ENCODE measurements at regions not wholly inside any gene's neighbourhood (a gene's known extent, or its start where the extent isn't known, plus 50 kb on each side); places are given as distances from the start of the nearest gene placed in this dataset.

- no peak for DNase-seq
Observed at GRCh38 chr13:84393981-84394625, 511.8 kb upstream of the SLITRK1 start.

GRCh38 chr13:84380866-84381265 lies 498.6 kb upstream of the SLITRK1 start:
- no peak for DNase-seq

- DNase-seq, result no peak
Observed at GRCh38 chr13:84377106-84377505, 494.8 kb upstream of the SLITRK1 start.

GRCh38 chr13:84366506-84366905 lies 484.2 kb upstream of the SLITRK1 start:
- no peak for DNase-seq

GRCh38 chr13:84362777-84363176 lies 480.5 kb upstream of the SLITRK1 start:
- no peak for DNase-seq

GRCh38 chr13:84360822-84361221 lies 478.5 kb upstream of the SLITRK1 start:
- DNase-seq, result no peak

- no peak for DNase-seq
Observed at GRCh38 chr13:84358601-84359000, 476.3 kb upstream of the SLITRK1 start.

- no peak for DNase-seq
Observed at GRCh38 chr13:84352946-84353345, 470.7 kb upstream of the SLITRK1 start.

GRCh38 chr13:84339456-84339855 lies 457.2 kb upstream of the SLITRK1 start:
- no peak for DNase-seq

- no peak for DNase-seq
Observed at GRCh38 chr13:84332346-84332745, 450.1 kb upstream of the SLITRK1 start.

GRCh38 chr13:84315527-84315926 lies 433.3 kb upstream of the SLITRK1 start:
- no peak for DNase-seq

- no peak for DNase-seq
Observed at GRCh38 chr13:84303035-84303434, 420.8 kb upstream of the SLITRK1 start.

- no peak for DNase-seq
Observed at GRCh38 chr13:84297251-84297650, 415.0 kb upstream of the SLITRK1 start.

- no peak for DNase-seq
Observed at GRCh38 chr13:84296401-84296800, 414.1 kb upstream of the SLITRK1 start.

- no peak for DNase-seq
Observed at GRCh38 chr13:84294576-84294975, 412.3 kb upstream of the SLITRK1 start.

GRCh38 chr13:84290386-84290785 lies 408.1 kb upstream of the SLITRK1 start:
- DNase-seq, result no peak

- DNase-seq, result no peak
Observed at GRCh38 chr13:84279166-84279565, 396.9 kb upstream of the SLITRK1 start.

- no peak for DNase-seq
Observed at GRCh38 chr13:84272877-84273562, 390.7 kb upstream of the SLITRK1 start.

- DNase-seq, result no peak
Observed at GRCh38 chr13:84265257-84265764, 383.0 kb upstream of the SLITRK1 start.

GRCh38 chr13:84263354-84264069 lies 381.2 kb upstream of the SLITRK1 start:
- no peak for DNase-seq

- no peak for DNase-seq
Observed at GRCh38 chr13:84255226-84255797, 373.0 kb upstream of the SLITRK1 start.

GRCh38 chr13:84249463-84249862 lies 367.2 kb upstream of the SLITRK1 start:
- DNase-seq, result no peak

GRCh38 chr13:84243340-84243739 lies 361.1 kb upstream of the SLITRK1 start:
- no peak for DNase-seq

GRCh38 chr13:84239032-84239431 lies 356.8 kb upstream of the SLITRK1 start:
- DNase-seq, result no peak

All from stimulated activated CD4-positive, alpha-beta T cell treated with anti-CD3 and anti-CD28 coated beads, Interleukin-12 subunit alpha, Interleukin-12 subunit beta, amount 100 ng/mL, for 4 hours (primary cell).